ENCODE measurements at regions not wholly inside any gene's neighbourhood (a gene's known extent, or its start where the extent isn't known, plus 50 kb on each side); places are given as distances from the start of the nearest gene placed in this dataset.
"Not testable (repeated sequence)": the region's sequence is repeated elsewhere in the genome, so short reads cannot be mapped to it uniquely, and the experiment has no call there.

DNA sequence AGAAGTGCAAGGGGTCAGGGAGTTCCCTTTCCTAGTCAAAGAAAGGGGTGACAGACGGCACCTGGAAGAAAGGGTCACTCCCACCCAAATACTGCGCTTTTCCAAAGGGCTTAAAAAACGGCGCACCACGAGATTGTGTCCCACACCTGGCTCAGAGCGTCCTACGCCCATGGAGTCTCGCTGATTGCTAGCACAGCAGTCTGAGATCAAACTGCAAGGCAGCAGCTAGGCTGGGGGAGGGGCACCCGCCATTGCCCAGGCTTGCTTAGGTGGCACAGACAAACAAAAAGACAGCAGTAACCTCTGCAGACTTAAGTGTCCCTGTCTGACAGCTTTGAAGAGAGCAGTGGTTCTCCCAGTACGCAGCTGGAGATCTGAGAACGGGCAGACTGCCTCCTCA is 402.4 kb upstream of the KLF12 start:
- not testable (repeated sequence) for DNase-seq (ENCODE audit: low read depth in 2 of 2, low spot score in 1 of 2)

DNA sequence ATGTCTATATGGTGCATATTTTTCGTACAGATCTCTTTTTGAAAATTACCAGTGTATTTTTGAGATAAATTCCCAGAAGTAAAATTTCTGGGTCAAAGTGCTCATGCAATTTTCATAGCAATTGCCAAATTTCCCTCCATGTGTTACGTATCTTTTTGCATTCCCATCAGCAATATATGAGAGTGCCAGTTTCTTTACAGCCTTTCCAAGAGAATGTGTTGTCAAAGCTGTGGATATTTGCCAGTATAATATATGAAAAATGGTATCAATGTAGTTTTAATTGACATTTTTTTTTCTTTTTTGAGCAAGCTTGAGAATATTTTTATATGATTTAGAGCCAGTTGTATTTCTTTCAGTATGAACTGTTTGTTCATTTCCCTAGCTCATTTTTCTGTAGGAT is 399.0 kb upstream of the KLF12 start:
- DNase-seq (ENCODE audit: low read depth in 2 of 2, low spot score in 1 of 2), result no peak

DNA sequence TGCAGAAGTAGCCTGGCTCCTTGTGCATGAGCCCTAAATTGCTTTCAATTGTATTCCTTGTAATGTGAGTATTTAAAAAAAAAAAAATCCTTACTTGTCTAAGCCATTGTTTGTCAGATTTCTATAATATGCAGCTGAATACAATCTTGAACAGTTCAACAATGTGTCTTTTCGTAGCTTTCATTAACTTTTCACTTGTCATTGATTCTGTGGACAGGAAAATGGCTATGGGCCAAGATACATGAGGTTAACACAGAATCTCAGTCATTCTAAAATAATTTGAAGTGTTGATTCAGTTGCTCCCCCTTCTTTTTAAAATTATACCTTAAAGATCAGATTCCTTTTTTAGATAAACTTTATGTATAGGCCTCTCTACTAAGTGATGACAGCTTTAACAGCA is 395.8 kb upstream of the KLF12 start:
- DNase-seq (ENCODE audit: low read depth in 2 of 2, low spot score in 1 of 2), result no peak

DNA sequence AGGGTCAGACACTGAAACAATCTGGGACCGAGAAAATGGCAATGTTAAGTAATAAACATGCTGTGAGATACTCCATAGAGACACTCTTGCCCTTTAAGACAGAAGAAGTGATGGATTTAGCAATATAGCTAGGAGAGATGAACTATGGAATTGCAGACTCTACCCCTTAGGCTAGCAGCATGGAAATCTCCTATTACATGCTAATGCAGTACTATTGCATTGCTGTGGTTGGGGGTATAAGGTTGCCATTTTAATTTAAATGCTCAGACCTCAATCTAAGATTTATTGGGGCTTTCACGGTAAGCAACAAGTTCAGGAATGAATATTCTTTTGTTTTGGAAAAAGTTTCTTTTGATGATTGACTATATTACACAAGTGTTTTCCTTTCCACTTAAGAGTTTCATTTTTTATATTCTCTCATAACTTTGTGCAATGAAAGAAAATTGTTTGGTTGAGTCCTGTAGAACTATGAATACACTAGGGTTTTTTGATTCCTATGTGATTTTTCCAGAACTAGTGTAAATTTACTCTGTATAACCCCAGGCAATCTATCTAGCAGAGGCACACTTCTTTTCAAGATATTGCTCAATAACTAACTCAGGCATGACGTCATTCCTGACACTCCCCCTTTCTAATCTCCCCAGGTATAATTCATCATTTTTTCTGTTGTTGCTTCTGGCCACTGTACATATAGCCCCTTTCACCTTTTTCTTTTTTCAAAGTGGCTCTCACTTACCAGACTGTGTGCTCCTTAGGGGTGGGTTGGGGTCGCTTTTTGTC is 394.7 kb upstream of the KLF12 start:
- DNase-seq (ENCODE audit: low read depth in 2 of 2, low spot score in 1 of 2), result no peak

DNA sequence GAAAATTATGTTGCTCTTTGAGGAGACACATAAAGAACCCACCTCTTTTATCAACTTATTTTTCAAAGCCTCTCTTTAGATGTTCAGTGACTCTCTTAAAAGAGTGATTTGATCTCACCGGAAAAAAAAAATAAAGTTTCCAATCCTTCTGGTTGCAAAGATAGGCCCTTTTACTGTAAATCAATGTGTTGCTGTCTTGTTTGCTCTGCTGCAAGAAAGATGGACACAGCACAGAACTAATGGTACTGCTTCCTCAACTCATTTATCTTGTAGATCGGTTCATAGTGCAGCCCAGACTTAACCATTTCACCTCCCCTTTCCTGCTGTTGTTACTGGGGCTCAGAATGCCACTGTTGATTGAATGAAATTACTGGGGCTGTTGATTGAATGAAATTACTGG is 388.9 kb upstream of the KLF12 start:
- no peak for DNase-seq (ENCODE audit: low read depth in 2 of 2, low spot score in 1 of 2)

DNA sequence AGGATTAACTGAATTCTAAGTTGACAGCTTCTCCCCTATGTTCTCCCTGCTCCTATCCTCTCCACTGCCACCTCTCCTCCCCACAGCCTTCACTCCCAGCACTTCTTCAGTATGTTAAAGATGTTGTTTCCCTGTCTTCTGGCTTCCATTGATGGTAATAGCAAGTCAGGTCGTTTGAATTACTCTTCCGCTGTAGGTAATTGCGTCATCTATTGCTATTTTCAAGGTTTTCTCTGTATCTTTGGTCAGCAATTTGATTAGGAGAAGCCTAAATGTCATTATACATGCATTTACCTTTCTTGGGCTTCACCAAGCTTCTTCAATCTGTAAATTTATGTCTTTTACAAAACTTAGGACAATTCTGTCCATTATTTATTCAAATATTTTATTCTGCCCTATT is 377.3 kb upstream of the KLF12 start:
- no peak for DNase-seq (ENCODE audit: low read depth in 2 of 2, low spot score in 1 of 2)

DNA sequence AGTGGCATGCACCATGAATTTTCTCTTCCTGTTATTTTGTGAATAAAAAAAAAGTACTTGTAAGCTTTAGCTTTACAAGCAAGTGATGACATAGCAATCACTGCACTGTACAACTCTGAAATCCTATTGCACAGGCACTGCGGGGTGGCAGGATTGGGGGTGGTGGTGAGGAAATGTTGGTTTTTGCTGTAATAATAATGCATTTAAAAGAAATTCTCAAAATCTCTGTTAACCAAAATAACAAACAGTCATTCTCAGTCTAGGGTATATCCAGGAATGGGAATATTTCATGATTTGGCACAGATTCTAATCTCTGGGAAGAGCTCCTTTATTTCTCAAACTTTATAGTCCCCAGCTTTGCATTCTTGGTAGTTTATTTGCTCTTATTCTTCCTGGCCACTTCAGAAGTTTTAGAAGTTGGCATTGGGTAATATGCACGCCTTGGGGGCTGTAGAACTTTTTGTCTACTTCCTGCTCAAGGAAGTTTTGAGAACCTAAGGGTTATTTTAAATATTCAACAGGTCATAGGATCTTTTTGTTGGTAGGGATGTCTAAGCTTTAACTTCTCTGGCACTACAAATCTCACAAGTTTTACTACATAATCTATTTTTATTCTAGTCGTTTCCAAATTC is 353.0 kb upstream of the KLF12 start:
- no peak for DNase-seq (ENCODE audit: low read depth in 2 of 2, low spot score in 1 of 2)

DNA sequence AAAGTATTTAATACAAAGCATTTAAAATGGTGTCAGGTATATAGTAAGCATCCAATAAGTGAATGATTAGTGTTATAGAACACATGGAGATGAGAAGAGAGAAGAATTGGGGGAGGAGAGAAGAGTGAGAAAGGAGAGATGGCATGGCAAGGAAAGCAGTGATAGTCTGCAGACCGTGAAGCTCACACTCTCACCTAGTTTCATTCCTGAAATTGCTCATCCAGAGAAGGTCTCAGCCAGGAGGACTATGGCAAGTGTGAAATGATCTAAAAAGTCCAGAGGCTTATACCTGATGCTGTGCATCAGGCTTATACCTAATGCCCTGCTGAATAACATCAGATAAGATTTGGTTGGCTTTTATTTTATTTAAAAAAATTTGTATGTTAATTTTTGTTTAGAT is 351.6 kb upstream of the KLF12 start:
- DNase-seq (ENCODE audit: low read depth in 2 of 2, low spot score in 1 of 2), result no peak

DNA sequence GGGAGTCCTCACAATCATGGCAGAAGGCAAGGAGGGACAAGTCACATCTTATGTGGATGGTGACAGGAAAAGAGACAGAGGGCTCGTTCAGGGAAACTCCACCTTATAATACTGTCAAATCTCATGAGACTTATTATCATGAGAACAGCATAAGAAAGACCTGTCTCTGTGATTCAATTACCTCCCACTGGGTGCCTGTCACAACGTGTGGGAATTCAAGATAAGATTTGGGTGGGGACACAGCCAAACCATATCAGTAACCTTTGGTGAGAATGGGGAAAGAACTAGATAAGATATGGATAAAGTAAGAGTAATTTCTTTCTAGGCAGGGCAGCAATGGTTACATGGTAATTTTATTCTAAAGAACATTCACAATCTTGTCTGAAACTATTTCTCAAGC is 344.9 kb upstream of the KLF12 start:
- DNase-seq (ENCODE audit: low read depth in 2 of 2, low spot score in 1 of 2), result no peak

DNA sequence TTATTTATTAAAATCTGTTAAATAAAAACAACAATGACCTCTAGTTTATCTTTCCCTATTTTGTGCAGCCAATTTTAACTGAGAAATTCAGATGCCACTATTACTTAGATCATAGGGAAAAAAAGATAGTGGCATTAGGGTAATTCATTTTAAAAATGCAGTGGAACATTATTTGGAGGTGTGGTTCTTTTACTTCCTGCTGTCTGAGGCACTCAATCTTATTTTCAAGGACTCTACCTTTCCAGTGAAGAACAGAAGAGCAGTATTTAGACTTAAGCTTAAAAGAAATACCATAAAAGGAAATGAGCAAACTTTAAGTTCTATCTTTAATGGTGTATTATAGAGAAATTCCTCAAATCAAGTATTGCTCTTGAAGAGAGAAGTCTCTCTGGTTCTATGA is 342.6 kb upstream of the KLF12 start:
- no peak for DNase-seq (ENCODE audit: low read depth in 2 of 2, low spot score in 1 of 2)

DNA sequence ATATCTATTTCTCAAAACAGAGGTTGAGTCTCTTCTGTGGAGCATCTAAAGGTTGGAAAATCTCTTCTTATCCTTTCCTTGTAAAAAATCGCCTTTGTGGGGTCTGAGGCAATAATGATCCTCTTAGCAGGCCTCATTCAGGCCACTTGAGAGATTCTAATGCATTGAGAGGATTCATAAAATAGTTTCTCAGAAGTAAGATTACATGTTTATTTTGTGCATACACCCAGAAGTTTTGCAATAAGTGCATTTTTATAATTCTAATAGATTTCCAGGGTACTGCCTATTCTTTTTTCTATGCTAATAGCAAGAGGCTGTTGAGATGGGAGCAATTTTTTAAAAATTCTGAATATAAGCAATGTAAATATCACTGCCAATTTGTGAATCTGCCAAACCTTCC is 342.2 kb upstream of the KLF12 start:
- no peak for DNase-seq (ENCODE audit: low read depth in 2 of 2, low spot score in 1 of 2)

DNA sequence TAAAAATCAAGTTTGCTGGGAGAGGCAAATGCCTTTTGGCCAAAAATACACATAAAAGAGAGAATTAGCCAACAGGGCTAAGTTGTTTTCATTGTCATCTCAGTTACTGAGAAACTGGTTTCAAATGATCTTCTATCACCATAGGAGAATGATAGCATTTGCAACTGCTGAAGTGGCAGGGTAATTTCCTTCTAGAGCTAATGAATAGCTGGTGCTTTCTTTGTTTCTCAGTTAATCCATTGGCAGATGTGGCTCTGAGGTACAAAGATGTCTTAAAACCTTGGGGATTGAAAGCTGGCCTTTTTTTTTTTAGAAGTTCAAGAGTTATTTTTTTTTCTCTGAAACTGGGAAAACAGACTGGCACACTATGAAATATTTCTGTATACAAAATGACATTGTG is 332.7 kb upstream of the KLF12 start:
- DNase-seq (ENCODE audit: low read depth in 2 of 2, low spot score in 1 of 2), result no peak

DNA sequence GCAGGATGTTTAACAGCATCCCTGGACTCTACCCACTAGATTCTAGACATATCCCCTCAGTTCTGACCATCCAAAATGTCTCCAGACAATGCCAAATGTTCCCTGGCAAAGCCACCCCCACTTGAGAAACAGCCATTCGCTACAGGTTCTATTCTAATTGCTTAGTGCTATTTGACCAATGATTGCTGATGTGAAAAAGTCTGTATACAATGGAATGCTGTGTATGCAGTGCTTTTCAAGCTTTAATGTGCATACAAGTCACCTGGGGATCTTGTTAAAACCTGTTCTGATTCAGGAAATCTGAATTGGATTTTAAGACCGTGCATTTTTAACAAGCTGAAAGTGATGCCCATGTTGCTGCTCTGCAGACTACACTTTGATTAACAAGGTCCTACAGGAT is 331.8 kb upstream of the KLF12 start:
- DNase-seq (ENCODE audit: low read depth in 2 of 2, low spot score in 1 of 2), result no peak

DNA sequence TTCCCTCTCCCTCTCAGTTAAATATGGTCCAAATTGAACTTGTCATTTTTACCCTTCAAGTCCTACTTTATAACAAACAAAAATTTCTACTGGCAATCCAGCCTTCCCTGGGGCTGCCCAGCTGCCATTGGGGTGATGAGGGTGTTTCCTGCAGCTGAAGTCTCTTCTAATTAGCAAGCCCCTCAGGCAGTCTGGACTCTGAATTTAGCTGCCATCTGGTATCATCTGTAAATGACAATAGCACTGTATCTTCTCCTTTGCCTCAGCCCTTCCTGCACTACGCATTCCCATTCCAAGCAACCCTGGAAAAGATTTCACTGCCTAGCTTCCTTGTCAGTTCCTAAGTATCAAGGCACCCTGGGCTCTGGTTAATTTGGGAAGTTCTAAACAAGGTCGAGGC is 331.1 kb upstream of the KLF12 start:
- no peak for DNase-seq (ENCODE audit: low read depth in 2 of 2, low spot score in 1 of 2)

DNA sequence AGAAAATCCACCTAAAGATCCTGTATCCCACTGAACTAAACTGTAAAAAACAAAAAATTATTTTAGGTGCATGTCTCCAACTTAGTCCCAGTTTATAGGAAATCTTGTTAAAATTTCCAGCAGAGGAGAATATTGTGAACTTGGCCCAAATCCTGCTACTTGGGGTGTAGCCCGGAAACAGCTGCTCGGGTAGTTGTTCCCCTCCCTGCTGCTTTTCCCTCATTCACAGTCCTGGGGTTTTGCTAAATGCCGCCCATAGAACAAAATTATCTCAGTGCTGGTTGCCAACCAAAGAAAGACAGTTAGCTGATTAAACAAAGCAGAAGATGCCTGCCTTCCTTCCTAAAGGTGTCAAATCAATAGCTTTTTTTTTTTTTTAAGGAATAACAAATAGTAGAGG is 330.5 kb upstream of the KLF12 start:
- DNase-seq (ENCODE audit: low read depth in 2 of 2, low spot score in 1 of 2), result no peak

DNA sequence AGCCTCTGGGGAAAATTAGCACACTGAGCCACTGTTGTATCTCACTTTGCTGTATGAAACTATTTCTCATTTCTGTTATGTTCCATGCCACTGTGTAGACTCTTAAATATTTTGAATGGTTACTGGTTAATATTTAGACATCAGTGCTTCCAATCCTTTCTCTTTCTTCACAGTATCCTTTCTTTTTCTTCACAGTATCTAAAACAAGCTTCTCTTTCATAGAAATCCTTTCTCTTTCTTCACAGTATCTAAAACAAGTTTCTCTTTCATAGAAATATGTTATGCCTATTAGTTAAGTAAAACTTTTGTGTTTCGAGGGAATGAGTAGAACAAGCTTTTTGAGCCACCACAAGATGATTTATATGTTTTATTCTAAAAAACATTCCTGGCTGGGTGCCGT is 326.8 kb upstream of the KLF12 start:
- DNase-seq (ENCODE audit: low read depth in 2 of 2, low spot score in 1 of 2), result no peak

DNA sequence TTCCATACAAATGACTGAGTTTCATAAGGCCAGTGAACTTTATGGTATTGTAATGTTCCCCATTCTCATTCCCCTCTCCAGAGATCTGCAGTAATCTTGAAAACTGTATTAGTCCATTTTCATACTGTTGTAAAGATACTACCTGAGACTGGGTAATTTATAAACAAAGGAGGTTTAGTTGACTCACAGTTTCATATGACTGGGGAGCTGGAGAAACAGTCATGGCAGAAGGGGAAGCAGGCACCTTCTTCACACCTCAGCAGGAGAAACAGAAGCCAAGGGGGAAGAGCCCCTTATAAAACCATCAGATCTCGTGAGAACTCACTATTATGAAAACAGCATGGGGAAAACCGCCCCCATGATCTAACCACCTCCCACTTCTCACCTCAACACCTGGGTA is 318.7 kb upstream of the KLF12 start:
- no peak for DNase-seq (ENCODE audit: low read depth in 2 of 2, low spot score in 1 of 2)

DNA sequence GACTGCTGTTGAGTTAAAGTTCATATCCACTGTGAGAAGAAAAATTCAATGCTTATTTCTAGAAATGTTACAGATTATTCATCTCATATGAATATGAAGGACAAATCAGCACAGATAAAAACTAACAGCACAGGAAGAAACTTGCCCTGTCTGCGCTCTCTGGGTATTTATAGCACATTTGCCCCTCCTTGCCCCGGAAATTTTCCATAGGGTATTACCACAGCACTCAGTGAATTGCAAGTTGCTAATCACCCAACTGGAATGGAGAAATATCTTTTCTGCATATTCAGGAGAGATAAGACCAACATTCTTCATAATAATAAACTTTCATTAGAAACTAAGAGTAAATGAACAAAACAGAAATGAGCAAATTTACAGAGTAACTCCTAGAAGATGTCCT is 318.0 kb upstream of the KLF12 start:
- no peak for DNase-seq (ENCODE audit: low read depth in 2 of 2, low spot score in 1 of 2)

DNA sequence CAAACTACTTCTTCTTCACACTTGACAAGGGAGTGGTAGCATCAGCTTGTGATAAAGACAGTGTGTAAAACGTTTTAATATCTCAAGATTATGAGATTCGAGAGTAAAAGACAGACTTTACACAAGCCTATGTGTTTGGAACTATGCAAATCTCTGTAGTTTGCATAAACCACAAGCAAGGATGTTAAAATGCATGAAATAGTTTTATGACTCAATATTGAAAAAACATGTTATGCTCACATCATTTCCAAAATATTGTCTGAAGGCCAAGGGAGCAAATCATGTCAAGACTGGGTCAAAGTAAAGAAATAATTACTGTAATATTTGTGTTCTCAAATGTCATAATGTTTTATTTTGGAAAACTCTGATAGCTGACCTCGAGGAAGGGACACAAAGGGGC is 316.8 kb upstream of the KLF12 start:
- no peak for DNase-seq (ENCODE audit: low read depth in 2 of 2, low spot score in 1 of 2)

DNA sequence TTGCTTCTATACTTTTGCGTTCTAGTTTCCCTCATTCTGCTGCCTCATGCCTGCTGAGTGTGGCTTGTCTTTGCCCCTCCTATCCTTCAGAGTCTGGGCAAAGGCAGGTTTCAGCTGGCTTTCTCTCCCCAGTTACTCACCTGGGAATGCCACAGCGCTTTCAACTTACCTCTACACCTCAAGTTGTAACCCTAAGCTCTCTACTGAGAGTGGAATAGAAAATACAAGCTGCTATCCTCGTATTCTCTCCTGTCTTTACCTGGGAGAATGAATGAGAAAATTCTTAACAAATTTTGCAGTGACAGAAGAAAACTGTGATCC is 316.3 kb upstream of the KLF12 start:
- DNase-seq (ENCODE audit: low read depth in 2 of 2, low spot score in 1 of 2), result no peak

DNA sequence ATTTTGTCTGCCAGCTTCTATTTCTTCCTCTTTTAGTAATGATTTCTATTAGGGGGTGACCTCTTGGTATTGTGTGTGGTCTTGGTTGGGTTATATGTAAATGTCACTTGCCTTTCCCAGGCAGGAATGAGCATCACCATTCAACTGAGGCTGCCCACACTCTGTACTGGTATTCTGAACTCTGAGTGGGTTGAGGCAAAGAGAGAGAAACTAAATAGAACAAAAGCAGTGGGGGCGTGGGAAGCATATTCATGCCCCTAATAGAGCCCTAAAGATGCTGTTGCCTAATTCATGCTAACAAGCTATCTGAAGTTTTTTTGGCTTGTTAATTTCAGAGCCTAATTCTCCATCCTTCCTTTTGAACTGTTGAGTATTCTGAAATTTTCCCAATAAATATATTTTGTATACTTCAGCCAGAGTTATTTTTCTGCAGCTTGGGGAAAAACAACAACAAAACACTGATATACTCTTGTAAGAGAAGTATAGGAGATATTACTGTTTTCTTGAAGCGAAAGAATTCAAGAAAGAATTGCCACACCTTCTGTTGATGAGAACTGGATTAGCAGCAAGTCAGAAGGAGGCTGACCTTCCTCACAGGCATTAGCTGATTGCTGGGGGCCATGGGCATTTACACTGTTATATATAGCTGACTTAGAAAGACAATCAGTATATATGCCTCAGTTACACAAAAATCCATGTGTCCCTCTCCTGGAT is 315.8 kb upstream of the KLF12 start:
- DNase-seq (ENCODE audit: low read depth in 2 of 2, low spot score in 1 of 2), result no peak

DNA sequence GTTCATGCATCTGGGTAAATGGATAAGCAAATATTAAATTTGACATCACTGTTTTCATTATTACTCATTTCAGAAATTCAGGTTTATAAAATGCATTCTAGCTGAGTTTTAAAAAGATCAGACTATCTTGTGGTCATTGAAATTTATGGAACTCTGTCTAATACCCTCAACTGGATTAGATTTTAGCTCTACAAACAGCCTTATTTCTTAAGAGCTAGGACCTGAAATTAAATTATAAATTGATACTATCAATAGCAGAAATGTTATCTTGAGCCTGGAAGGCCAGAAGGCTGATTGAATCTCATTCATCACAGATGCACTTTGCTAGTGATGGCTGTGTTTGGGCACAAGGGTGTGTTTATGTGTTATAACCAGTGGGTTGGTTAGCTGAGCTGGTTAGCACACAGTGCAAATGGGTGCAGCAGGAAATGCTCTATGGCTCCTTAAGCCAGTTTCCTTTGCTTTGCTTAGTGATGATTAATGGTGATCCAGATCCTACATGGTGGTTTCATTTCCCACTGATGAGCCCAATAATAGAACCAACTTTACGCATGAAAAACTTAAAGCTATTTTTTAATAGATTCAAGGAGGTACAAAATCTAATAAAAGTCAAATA is 310.8 kb upstream of the KLF12 start:
- DNase-seq (ENCODE audit: low read depth in 2 of 2, low spot score in 1 of 2), result no peak
